Sigmoid colon (tissue), 6 donors: ENCODE measurements at regions not wholly inside any gene's neighbourhood (a gene's known extent, or its start where the extent isn't known, plus 50 kb on each side); places are given as distances from the start of the nearest gene placed in this dataset.

ENCODE experiments used
- DNase-seq: peaks from one replicate; pipeline ENCODE4 v3.0.0-alpha.2; 2019
- H3K27ac ChIP-seq, 4 donors: fragments of 200-600 bp; sonication (generic); one replicate each; pipeline ENCODE4 v1.5.1; 2016 to 2019; ENCODE audit warnings: mild to moderate bottlenecking in 1 of 4
- H3K27me3 ChIP-seq, 3 donors: fragments of 200-600 bp; sonication (generic); one replicate each; pipeline ENCODE4 v1.5.1; 2019; ENCODE audit warnings: mild to moderate bottlenecking in 1 of 3
- H3K36me3 ChIP-seq, 4 donors: fragments of 200-600 bp; sonication (generic); one replicate each; pipeline ENCODE4 v1.5.1; 2016 to 2019
- H3K4me1 ChIP-seq, 4 donors: fragments of 200-600 bp; sonication (generic); one replicate each; pipeline ENCODE4 v1.5.1; 2017 to 2019
- H3K4me3 ChIP-seq, 4 donors: fragments of 200-600 bp; sonication (generic); one replicate each; pipeline ENCODE4 v1.5.1; 2017 to 2019; ENCODE audit warnings: mild to moderate bottlenecking in 2 of 4, moderate library complexity in 1 of 4
- H3K9me3 ChIP-seq, 4 donors: fragments of 200-600 bp in 3 of 4; sonication (generic) in 3 of 4; one replicate each; pipeline versions ENCODE4 v1.5.1 to v1.6.1; 2013 to 2019
- EP300 ChIP-seq, 4 donors: sonication (generic); formaldehyde crosslinking; IDR thresholded peaks; one replicate each; pipeline ENCODE4 v1.6.1; 2017; ENCODE audit warnings: antibody characterized with exemption in 4 of 4
- POLR2A ChIP-seq, 2 donors: fragments of 450-650 bp; IDR thresholded peaks; one replicate each; pipeline ENCODE4 v1.6.1; 2016; ENCODE audit warnings: antibody characterized with exemption in 2 of 2, mild to moderate bottlenecking in 2 of 2, moderate library complexity in 2 of 2
- POLR2AphosphoS5 ChIP-seq, 4 donors: sonication (generic); formaldehyde crosslinking; IDR thresholded peaks; one replicate each; pipeline ENCODE4 v1.6.1; 2017; ENCODE audit warnings: antibody characterized with exemption in 4 of 4
- WGBS, 2 donors: extraction: QIAGEN DNeasy Blood & Tissue Kit; methylation state at CpG; one replicate each; pipeline ENCODE4 v1.1.7; 2013; 5-methylcytosine and 5-hydroxymethylcytosine counted together
- intact Hi-C: fragments of 100-400 bp; cut with DNase I; formaldehyde crosslinking; loops from one replicate; pipeline ENCODE4 v1.15.1; 2023
- TF ChIP-seq, protein P1 (sequence below), 4 experiments: fragments of 450-650 bp in 3 of 4; fragments of 200-600 bp in 1 of 4; IDR thresholded peaks; one replicate each; pipeline ENCODE4 v1.5.1; 2016 to 2019; ENCODE audit warnings: antibody characterized with exemption in 4 of 4, mild to moderate bottlenecking in 3 of 4, moderate library complexity in 2 of 4
- donor health status: healthy with polysubstance abuse.
- donor health status: healthy.

DNA sequence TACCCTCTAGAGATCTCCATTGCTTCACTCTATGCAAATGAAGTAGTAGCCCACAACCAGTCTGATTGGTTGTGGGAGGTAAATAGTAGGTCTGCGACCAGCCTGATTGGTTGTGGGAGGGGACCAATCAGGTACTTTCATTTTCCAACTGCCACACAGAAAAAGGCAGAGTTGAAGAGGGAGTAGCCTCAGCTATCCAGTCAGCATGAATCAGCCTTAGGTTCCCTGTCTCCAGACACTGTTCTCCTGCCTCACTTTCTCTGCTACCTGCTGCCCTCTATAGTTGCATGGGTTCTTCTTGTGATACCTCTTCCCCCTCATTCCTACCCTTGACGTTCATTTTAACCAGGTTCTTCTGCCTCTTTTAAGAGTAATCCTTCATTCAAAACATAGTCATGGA lies 114.5 kb upstream of the LYZL1 start:
- Histone ChIP-seq H3K4me3 (no peak overlapping the region), H3K27ac (no peak overlapping the region), H3K36me3 (no peaks in the 10 kb centered on the region), H3K9me3 (peaks cover 0 to 3% (median 0%) of the 10 kb centered on the region in 4 donors), H3K4me1 (no peaks in the 10 kb centered on the region), H3K27me3 (no peaks in the 10 kb centered on the region)
- no peak for DNase-seq
- WGBS, 2 donors, result 72 to 80% methylated on average over 2 of the region's 2 CpGs
- intact Hi-C loops, result no loop called here
- TF ChIP-seq POLR2AphosphoS5 (IDR thresholded peaks at IDR 0.05) (no peak), EP300 (IDR thresholded peaks at IDR 0.05) (no peak), POLR2A (IDR thresholded peaks at IDR 0.05) (no peak)
- TF ChIP-seq, protein P1, sequence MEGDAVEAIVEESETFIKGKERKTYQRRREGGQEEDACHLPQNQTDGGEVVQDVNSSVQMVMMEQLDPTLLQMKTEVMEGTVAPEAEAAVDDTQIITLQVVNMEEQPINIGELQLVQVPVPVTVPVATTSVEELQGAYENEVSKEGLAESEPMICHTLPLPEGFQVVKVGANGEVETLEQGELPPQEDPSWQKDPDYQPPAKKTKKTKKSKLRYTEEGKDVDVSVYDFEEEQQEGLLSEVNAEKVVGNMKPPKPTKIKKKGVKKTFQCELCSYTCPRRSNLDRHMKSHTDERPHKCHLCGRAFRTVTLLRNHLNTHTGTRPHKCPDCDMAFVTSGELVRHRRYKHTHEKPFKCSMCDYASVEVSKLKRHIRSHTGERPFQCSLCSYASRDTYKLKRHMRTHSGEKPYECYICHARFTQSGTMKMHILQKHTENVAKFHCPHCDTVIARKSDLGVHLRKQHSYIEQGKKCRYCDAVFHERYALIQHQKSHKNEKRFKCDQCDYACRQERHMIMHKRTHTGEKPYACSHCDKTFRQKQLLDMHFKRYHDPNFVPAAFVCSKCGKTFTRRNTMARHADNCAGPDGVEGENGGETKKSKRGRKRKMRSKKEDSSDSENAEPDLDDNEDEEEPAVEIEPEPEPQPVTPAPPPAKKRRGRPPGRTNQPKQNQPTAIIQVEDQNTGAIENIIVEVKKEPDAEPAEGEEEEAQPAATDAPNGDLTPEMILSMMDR (IDR thresholded peaks at IDR 0.05), result no peak

DNA sequence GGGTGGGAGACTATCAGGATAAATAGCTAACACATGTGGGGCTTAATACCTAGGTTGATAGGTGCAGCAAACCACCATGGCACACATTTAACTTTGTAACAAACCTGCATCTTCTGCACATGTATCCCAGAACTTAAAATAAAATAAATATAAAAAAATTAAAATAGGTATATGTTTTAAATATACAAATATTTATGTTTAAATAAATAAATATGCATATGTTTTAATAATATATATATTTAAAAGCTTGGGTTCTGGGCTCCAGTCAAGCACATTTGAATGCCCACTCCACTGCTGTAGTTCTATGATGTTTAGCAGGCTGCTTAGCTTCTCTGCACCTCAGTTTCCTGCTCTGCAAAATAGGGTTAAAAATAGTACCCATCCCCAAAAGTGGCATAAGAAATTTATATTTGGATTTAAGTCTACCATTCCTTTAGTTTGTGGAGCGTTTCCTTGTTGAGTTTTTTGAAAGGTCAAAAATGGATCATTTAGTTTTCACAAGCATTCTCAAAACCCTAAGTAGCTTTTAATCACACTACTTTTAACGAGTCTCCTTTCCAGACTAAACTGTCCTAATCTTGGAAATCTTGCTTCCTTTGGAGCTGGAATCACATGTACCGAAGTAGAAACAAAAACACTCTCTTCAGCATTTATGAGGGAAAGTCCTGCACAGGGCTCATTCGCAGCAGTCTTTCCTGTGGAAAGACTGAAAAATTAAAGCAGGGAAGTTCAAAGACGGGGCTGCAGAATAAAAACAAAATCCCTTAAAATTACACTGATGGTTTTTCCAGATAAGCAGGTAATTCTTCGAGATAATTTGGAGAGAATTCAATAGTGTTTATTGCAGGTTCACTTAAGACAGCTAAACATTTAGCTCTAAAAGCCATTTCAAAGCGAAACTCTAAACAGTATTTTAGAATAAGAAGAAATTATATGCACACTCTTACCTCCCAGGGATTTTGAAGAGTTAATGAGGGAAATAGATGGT lies 111.7 kb upstream of the LYZL1 start:
- Histone ChIP-seq H3K4me1 (no peaks in the 10 kb centered on the region), H3K9me3 (no peaks in the 10 kb centered on the region), H3K27me3 (no peaks in the 10 kb centered on the region), H3K4me3 (no peak overlapping the region), H3K27ac (no peak overlapping the region), H3K36me3 (no peaks in the 10 kb centered on the region)
- TF ChIP-seq POLR2AphosphoS5 (IDR thresholded peaks at IDR 0.05) (no peak), EP300 (IDR thresholded peaks at IDR 0.05) (no peak)
- TF ChIP-seq, protein P1 (IDR thresholded peaks at IDR 0.05), result no peak
- intact Hi-C loops, result no loop called here
- DNase-seq, result no peak
- WGBS, 2 donors, result 34 to 44% methylated on average over 7 of the region's 7 CpGs

DNA sequence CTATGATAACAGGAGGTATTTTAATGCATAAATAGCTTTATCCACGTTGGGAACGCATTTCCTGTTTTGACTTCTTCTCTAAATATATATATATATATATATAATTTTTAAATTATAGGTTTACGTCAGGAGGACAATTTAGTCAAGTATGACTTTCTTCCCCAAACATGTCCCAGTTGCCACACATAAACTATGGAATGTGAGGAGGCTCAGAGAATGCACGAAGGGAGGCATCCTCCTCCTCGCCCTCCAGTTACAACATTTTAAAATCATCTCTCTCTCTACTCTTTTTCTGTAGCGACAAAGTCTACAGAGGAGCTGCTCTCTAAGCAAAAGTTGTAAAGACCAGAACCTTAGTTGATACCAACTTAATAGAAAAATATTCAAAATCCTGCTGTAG lies 106.9 kb upstream of the LYZL1 start:
- DNase-seq, result no peak
- TF ChIP-seq POLR2A (IDR thresholded peaks at IDR 0.05) (no peak), EP300 (IDR thresholded peaks at IDR 0.05) (no peak), POLR2AphosphoS5 (IDR thresholded peaks at IDR 0.05) (no peak)
- TF ChIP-seq, protein P1 (IDR thresholded peaks at IDR 0.05), result no peak
- Histone ChIP-seq H3K27ac (no peak overlapping the region), H3K4me3 (no peak overlapping the region), H3K27me3 (no peaks in the 10 kb centered on the region), H3K9me3 (no peaks in the 10 kb centered on the region), H3K4me1 (no peaks in the 10 kb centered on the region), H3K36me3 (no peaks in the 10 kb centered on the region)
- intact Hi-C loops, result no loop called here
- 66% methylated on average over 6 of the region's 6 CpGs for WGBS, 2 donors

DNA sequence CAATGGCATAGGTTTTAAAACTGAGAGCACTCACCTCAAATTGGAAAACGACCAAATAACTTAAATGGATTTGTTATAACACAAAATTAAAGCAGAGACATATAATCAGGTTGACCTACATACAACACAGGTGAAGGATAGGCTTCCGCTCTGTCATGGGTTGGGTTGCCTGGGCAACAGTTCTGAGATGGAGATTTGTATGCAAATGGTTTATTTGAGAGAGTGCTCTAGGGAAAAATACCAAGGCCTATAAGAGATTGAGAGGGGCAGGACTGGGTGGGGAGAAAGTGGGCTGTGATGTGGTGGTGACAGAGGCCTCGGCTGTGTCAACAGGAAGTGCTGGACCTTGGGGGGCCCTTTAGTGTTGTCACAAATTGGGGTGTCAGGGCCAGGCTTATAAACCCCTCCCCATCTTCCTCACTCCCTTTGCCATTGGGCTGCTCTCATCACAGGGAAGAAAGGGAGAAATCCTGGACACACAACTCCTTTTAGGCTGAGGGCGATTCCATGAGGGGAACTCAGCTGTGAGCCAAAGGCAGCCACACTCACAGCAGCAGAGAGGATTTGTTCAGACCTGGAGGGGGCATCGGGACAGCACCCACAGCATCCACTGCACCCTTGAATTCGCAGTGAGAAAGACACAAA lies 105.4 kb upstream of the LYZL1 start:
- intact Hi-C loops, result no loop called here
- Histone ChIP-seq H3K9me3 (no peaks in the 10 kb centered on the region), H3K27me3 (no peaks in the 10 kb centered on the region), H3K4me3 (no peak overlapping the region), H3K36me3 (no peaks in the 10 kb centered on the region), H3K4me1 (no peaks in the 10 kb centered on the region), H3K27ac (no peak overlapping the region)
- 71 to 82% methylated on average over 6 of the region's 6 CpGs for WGBS, 2 donors
- TF ChIP-seq POLR2A (IDR thresholded peaks at IDR 0.05), result no peak
- TF ChIP-seq, protein P1 (IDR thresholded peaks at IDR 0.05), result no peak
- TF ChIP-seq EP300 (IDR thresholded peaks at IDR 0.05), result no peak
- no peak for TF ChIP-seq POLR2AphosphoS5 (IDR thresholded peaks at IDR 0.05)
- no peak for DNase-seq
